C4-2B (cell line): ENCODE measurements at regions not wholly inside any gene's neighbourhood (a gene's known extent, or its start where the extent isn't known, plus 50 kb on each side); places are given as distances from the start of the nearest gene placed in this dataset.

Source experiments
- CTCF ChIP-seq: fragments of 450-650 bp; conservative IDR thresholded peaks from 2 replicates; pipeline ENCODE4 v1.5.1; 2017; ENCODE audit warnings: mild to moderate bottlenecking
- ZFX ChIP-seq: fragments of 450-650 bp; IDR thresholded peaks from 2 replicates; pipeline ENCODE4 v1.6.1; 2017

GRCh38 chr4:10243856-10244255 is 127.3 kb upstream of the WDR1 start:
- TF ChIP-seq CTCF (no peak), ZFX (no peak)
